GM21576 (cell line): ENCODE measurements at regions not wholly inside any gene's neighbourhood (a gene's known extent, or its start where the extent isn't known, plus 50 kb on each side); places are given as distances from the start of the nearest gene placed in this dataset.

Experiments
- ATAC-seq: cut with Tn5 transposase; IDR thresholded peaks from one replicate; pipeline ENCODE4 v1.9.1; 2021; ENCODE audit warnings: mild to moderate bottlenecking, moderate library complexity; ENCODE audit not compliant: unreplicated experiment

DNA sequence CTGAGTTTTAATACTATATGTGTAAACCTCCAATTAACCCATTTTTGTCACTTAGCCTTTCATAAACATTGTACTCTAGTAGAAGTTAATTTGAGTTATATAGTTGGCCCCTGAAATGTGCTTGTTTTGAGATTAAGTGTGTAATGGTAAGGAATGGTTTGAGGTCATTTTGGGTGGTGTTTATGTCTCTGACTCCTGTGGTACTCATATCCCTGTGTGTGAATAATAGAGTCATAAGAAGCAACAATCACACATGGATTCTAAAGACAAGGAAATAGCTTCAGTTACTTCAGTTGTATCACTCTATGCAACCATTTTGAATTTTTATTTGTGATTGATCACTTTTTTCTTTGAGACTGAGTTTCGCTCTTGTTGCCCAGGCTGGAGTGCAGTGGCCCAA, 408.5 kb downstream of the MFSD1 start:
- no peak for ATAC-seq

DNA sequence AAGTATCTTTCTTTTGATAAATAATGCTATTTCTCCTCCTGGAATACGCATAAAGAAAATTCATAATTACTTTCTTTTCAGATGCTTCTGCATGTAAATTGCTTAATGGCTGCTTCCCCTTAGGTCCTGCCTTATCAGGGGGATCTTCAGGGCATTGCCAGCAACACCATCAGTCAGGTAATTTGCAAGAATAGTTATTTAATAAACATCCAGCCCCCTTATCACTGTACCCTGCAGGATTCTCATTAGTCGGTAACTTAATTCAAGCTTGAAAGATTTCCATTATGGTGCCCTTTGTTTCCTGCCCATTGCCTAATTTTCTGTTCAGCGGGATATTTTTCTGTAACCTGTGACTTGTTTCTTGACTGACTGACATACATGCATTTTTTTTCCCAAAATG, 414.5 kb downstream of the MFSD1 start:
- ATAC-seq: no peak

DNA sequence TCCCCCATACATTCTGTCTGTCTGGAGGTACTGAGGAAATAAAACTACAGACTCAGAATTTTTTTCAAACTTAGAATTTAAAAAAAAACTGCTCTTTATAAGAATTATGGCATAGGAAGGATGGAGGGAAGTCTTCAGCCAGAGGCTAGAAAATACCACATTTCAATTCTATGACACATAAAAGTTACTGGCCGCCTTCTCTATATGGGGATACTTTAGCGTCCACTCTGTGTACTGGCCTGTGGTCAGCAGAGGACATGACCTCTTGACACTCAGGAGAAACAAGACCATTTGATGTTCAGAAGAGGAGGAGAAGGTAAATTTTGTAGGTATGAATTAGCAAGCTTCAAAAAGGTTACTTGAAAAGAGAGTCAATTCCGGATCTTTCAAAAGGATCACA, 417.4 kb downstream of the MFSD1 start:
- ATAC-seq: no peak

DNA sequence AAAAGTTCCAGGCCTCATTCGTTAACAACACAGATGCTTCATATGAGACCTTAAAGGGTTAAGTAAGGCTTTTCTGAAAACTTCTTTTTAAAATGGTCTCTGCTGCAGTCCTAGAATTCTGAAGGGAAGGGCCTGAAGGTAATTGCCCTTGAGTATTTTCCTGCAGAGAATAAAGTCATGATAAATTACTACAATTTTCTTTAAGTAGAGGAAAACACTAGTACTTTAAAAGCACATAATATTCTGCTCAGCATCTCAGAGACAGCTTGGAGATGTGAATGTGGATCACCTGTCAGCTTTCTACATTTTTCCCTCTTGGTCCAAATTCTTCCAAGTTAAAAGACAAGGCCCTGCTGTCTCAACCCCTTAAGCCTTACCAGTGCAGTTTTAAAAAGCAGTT, 419.5 kb downstream of the MFSD1 start:
- no peak for ATAC-seq

DNA sequence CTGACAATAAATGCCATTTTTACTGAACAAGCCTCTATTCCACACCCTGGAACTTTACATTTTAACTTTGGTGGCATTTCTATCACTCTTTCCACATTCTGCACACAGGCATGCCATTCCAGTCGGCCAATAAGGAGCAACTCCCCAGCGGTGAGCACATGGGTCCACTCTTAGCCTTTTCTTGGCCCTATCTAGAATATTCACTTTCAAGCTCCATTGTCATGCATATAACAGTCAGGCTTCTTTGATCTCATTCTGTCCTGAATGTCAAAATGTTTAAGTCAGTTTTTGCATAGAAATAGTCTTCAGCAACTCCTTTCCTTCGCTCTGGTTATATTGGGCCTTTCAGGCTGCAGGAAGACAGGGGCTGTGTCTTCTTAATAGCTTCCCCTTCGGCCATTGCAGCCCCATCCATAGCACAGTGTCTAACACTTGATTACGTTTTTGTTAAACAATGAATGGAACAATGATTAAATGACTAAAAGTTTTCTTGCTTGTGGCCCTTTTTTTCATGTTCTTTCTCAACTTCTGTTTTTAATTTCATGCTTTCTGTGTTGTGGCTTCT, 427.3 kb downstream of the MFSD1 start:
- no peak for ATAC-seq

DNA sequence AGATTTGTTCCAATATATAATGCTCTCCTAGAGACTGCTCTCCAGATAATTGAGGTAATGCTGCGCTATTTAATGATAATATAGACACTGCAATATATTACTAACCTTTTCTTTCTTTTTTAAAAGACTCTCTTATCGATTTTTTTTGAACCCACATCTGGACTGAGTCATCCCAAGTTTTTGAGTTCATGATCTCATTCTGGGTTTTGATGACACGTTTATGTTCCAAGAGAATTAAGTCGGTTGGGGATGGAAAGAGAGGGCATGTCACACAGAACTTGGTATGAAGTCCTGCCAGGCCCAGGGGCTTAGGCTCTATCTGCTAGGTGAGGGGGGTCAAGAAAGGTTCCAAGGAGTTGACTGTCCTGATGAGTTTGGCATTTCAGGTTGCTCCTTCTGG, 431.1 kb downstream of the MFSD1 start:
- ATAC-seq: no peak

DNA sequence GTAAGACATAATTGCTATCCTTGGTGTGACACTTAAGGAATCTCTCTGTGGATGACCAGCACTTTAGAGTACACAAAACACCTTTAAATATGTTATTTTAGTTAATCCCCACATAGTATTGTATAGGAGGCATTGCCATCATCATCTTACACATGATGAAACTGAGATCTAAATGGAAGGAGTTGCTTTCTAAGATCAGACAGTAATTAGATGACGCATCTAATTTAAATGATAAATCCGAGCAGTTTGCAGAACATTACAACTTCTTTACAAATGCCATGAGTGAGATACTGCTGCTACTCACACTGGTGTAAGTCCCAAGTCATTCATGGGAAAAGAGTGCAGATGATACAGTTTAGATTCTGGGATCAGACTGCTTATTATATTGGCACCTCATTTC, 431.9 kb downstream of the MFSD1 start:
- no peak for ATAC-seq

DNA sequence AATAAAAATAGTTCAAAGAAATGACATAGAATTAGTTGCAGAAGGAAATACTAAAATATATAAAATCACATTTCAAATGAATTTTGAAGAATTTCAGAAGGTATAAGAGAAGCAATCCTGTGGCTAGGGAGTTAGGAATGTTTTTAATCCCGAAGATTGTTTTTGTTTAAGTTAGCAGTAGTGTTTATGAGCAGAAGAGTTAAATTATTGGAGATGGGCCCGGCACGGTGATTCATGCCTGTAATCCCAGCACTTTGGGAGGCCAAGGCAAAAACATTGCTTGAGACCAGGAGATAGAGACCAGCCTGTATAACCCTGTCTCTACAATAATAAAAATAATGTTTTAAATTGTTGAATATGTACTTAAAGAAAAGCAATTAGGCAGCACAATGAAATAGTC, 432.5 kb downstream of the MFSD1 start:
- ATAC-seq: no peak

DNA sequence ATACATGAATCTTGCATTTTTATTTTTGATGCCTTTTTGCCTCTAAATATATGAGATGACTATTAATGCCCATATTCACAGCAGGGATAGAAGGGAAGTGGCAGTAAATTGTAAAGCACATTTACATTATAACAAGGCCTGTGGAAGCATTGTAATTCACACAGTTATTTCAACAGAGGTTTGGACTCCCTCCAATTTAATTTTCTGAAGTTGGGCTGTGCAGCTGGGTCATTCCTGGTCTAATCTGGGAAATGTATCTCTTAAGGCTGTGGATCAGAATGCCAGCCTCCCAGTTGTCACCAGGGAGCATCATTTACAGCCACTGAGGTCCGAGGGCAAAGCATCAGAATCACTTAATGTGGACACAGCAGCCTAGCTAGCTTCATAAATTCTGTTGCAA, 434.5 kb downstream of the MFSD1 start:
- ATAC-seq: no peak

DNA sequence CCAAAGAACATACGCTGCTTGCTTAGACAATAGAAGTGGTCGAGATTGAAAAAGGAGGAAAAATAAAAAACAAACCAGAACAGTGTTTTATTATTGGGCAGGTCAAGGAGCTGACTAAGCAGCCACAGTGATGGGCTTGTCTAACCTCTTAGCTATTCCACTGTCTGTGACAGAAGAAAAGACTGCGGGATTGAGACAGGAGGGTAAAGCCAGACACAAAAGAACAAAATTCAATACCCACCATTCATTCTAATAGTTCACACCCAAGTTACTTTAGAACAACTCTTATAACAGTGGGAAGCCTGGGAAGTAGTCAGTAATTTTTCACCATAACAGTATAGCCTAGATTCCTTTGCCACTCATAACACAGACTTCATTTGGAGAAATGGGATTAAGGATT, 435.4 kb downstream of the MFSD1 start:
- no peak for ATAC-seq

DNA sequence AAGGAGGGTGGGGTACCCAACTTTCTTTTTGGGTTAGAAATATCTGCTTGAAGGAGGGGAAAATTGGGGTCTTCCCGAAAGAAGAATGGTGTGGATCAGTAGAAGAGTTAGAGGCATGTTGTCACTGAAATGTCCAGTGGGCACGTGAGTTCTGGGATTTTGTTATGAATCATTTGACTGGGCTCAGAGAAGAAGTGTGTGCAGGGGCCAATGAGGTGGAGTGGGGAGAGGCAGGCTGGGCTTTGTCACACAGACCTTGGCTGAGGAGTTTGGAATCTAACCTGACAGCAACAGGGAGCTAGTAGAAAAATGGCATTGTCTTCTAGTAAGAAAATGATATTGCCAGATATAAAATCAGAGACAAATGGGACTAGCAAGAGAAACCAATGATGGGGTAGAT, 436.8 kb downstream of the MFSD1 start:
- no peak for ATAC-seq

DNA sequence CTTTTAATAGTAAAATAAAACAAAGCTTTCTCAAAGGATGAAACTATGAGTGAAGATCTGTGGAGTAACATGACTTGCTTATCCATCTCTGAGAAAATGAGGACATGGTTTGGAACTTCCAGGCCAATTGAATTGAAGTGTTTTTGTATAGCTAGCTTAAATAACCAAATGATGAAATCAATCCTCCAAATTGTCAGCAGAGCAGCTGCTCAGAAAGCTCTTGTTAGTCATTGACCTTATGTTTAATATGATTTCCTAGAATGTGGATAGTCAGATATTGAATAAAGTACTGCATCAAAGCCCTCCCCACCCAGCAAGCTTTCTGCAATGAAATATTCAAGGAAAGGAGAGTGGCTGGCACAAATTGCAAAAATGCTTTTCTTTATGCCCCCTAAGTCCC, 437.2 kb downstream of the MFSD1 start:
- ATAC-seq: no peak

DNA sequence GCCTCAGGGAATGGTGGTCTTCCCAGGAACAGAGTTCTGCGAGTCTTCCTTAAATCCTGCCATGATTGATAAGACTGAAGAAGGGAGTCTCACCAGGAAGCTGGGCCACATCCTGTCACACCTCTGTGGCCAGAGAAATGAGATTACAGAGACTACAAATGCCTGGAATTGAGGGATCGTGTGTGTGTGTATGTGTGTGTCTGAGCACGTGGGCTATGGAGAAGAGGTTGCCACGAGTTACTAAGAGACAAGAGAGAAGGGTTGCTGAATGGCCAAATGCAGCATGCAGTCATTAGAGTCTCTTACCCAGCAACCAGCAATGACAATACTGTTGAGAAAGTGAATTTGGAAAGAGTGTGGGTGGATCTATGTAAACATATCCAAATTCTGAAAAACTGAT, 443.1 kb downstream of the MFSD1 start:
- no peak for ATAC-seq

DNA sequence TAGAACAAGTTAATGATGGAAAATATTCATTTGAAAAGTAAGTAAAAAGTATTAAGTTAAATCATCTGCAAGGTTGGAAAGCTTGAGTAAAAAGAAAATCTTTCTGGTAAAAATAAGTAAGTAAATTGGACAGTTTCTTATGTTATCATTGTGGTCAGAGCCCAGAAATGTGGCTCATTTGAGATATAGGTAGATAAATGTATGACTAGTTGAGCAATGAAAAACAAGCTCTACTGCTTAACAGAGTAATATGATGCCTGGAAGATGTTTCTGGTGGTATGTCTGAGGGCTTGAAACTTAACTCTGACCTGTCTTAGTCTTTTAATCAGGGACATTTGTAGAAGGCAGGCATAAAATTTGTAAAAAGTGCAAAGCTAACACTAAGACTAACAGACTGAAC, 444.0 kb downstream of the MFSD1 start:
- ATAC-seq: no peak

DNA sequence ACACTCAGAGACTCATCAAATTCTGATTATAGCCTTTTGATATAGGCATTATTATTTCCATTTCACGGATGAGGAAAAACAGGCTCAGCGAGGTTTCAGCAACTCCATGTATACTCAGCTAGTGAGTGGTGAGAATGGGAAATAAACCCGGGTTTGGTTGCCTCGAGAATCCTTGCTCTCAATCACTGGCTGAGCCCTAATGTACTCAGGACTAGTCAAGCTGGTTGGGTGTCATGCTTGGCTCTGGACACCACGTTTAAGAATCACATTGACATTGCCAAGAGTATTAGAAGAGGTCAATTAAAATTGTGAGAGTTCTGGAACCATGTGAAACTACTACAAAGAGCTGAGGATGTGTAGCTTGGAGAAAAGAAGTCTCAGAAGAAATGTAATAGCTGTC, 444.5 kb downstream of the MFSD1 start:
- ATAC-seq: no peak

DNA sequence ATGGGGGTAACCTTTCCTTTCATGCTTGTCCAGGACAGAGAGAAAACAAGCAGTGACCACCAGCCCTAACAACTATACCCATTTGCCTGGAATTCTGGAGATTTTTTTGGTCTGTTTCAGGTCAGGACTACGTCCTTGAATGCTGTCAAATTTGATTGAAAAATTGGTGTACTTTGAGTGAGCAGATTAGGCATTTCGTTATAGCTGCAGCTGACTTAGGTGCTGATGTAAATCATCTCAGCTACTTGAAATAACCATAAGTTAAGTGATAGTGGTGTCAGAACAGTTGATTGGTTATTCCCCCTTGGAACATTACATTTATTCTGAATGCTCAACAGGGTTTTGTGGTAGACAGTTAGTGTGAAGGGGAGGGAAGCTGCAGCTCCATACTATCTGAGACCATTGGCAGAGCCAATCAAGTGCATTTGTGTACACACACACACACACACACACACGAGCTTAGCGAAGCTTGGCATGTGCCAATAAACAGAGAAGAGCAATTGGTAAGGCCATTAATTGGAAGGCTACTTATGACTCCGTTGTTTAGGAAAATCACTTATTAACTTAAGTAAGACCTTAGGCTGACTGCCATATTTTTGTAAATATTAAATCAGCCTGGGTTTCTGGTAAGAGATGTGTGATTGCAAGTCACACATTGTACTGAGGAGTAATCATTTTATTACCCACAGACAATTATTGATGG, 447.8 kb downstream of the MFSD1 start:
- no peak for ATAC-seq

DNA sequence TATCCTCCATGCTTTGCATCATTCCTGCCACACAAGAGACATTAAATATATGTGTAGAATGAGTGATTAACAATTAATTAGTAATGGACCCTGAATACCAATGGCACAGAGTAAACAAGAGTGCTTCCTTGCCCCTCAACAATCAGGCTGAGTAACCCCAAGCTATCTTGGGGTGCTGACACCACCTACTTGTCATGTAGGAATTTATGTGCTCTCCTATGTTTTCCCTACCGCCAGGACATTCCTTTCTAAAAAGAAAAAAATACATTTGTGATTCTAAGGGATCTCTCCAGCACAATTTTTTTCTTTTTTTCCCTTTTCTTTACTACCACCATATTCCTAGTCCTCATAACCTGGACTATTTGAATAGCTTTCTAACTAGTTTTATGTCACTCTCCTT, 449.1 kb downstream of the MFSD1 start:
- no peak for ATAC-seq

DNA sequence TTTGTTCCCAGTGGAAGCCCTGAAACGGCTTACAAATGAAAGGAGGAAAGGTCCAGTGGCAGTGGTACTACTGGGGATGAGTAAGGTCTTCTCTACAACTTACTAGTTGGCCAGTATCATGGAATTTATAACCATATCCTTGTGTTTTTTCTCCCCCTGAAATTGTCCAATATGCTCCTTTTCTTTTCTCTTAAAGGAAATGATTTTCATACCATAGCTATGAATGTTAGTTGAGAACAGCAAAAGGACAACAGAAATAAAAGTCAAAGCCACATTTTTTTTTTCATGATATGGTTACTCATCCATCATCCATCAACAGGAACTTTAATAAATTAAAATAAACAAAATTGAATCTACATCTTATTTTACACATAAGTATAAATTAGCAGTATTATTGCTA, 450.4 kb downstream of the MFSD1 start:
- ATAC-seq: no peak

DNA sequence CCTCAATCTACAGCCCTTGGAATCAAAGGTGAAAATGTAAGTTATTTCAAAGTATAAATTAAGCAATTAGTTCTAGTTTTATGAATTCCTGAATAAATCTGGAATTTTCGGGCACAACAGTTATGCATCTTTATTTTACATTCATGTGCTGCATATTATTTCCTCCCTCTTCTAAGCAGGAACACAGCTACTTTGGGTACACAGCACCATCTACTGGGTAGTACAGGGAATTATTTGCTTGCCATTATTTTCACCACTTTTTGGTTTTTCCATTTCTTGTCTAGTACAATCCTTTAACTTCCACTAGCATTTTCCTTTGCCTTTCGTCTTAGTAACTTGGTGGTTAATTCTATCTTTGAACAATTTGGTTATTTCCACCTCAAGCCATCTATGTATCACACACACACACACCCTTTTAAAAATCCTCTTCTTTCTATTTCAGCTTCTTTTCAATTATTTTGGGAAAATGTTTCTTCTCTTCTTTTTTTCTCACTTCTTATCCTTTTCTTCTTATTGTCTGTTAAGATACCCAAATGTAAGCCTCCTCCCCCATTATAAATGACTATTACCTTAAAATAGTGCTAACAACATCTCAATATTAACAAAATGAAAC, 451.0 kb downstream of the MFSD1 start:
- ATAC-seq: no peak

DNA sequence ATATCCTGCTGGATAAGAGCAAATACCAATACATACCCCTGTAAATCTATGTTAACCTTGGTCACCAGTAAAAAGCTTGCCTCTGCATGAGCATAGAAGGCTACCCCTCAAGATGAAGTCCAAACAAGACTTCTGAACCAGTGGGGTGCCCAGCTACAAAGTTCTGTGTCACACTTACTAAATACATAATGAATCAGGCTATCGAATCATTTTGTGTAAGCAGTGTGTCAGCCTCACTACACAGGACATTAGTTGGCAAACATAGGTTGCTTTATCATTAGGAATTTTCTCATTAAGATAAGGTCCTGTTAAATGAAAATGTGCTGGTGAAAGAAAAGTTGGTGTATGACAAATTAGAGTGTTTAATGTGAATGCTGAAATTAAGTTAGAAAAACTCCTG, 452.0 kb downstream of the MFSD1 start:
- ATAC-seq: no peak

DNA sequence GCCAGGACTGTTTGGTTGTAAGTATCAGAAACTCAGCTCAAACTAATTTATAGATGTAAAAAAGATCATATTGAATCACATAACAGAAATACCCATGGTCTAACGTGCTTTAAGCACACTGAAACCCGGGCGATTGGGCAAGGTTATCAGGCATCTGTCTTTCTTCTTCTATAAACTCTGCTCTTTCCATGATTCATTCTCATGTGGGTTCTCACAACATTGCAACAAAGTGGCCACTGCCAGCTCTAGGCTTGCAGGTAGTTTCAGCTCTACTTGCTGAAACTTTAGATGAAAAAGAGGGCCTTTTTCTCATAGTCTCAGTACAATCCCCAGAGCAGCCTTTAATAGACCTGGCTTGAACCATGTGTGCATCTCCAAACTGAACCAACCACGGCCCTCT, 456.1 kb downstream of the MFSD1 start:
- ATAC-seq: no peak

DNA sequence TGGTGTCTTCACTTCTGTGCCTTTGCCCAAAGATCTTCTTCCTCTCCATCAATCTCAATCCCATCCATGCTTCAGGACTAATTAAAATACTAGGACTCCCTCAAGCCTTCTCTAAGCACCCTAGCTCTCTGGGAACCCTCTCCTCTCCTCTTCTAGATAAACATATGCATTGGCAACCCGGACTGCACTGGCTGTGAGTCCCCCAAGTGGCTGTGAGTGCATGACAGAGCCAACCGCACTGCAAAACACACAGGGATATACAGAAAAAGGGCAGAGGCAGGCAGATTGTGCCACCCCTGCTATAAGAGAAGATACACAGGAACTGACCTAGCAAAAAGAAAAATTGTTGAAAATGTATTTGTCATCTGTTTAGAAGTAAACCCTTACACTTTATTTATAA, 457.1 kb downstream of the MFSD1 start:
- no peak for ATAC-seq
